Endothelial cell of umbilical vein (primary cell): ENCODE measurements at regions not wholly inside any gene's neighbourhood (a gene's known extent, or its start where the extent isn't known, plus 50 kb on each side); places are given as distances from the start of the nearest gene placed in this dataset.

Experiments used
- BruUV-seq: library from RNA; stranded (reverse); fragments of 400-500 nt; replicated peaks from 2 replicates; lab custom pipeline; 2021; lab: Mats Ljungman, UMichigan
- CTCF ChIA-PET: fragments of 300-600, 350-600 bp; sonication (Branson Sonifier 250); formaldehyde crosslinking; loops from one replicate; lab custom pipeline; 2021; ENCODE audit warnings: antibody characterized with exemption, inconsistent platforms; lab: Charles Lee
- POLR2A ChIA-PET: fragments of 300-600, 350-600 bp; sonication (Branson Sonifier 250); formaldehyde crosslinking; loops from one replicate; lab custom pipeline; 2021; ENCODE audit warnings: antibody characterized with exemption, inconsistent platforms; lab: Charles Lee
- DNase-seq: peaks from one replicate; pipeline ENCODE4 v3.0.0-alpha.2; 2011; ENCODE audit warnings: low read depth, low spot score
- FAIRE-seq: peaks from 2 replicates; lab custom pipeline; 2011; peaks lifted over from hg19 to GRCh38; lab: Jason Lieb, UNC
- H2AFZ ChIP-seq: 2 replicates; pipeline ENCODE4 v1.6.0; 2012; ENCODE audit warnings: low read depth, low read length, control low read depth, inconsistent platforms
- H3K27ac ChIP-seq: 2 replicates; pipeline ENCODE4 v1.5.1; 2011; ENCODE audit warnings: low read depth, mild to moderate bottlenecking, control low read depth, low read length, moderate library complexity; ENCODE audit not compliant: insufficient read depth
- H3K27me3 ChIP-seq, 2 experiments: 2 replicates each; pipeline versions ENCODE4 v1.6.0 to v1.6.1; 2011; ENCODE audit warnings: low read length in 2 of 2, mixed read lengths in 1 of 2; ENCODE audit not compliant: control insufficient read depth in 2 of 2, insufficient read depth in 2 of 2
- H3K36me3 ChIP-seq, 2 experiments: 2 replicates in 1 of 2; 3 replicates in 1 of 2; pipeline ENCODE4 v1.5.1; 2011; ENCODE audit warnings: low read length in 2 of 2, mild to moderate bottlenecking in 1 of 2, moderate library complexity in 1 of 2; ENCODE audit not compliant: control insufficient read depth in 2 of 2, insufficient read depth in 2 of 2; ENCODE audit errors: extremely low read depth in 1 of 2
- H3K4me1 ChIP-seq: 3 replicates; pipeline ENCODE4 v1.5.1; 2011; ENCODE audit warnings: mild to moderate bottlenecking, low read length; ENCODE audit not compliant: control insufficient read depth, insufficient read depth; ENCODE audit errors: extremely low read depth
- H3K4me2 ChIP-seq: 2 replicates; pipeline ENCODE4 v1.6.1; 2011; ENCODE audit warnings: low read length, control low read depth, mixed read lengths; ENCODE audit not compliant: insufficient read depth
- H3K4me3 ChIP-seq, 3 experiments: fragments of 200-600 bp in 1 of 3; sonication (generic), shearing (Covaris generic) in 1 of 3; replicated peaks in 1 of 3; 2 replicates each; pipeline ENCODE4 v1.5.1; 2011 to 2016; ENCODE audit warnings: control low read depth in 3 of 3, low read length in 3 of 3, mild to moderate bottlenecking in 2 of 3, inconsistent platforms in 1 of 3, low read depth in 1 of 3, moderate library complexity in 1 of 3; ENCODE audit not compliant: insufficient read depth in 1 of 3
- H3K79me2 ChIP-seq: 2 replicates; pipeline ENCODE4 v1.6.0; 2012; ENCODE audit warnings: low read length, inconsistent platforms; ENCODE audit not compliant: control insufficient read depth, insufficient read depth
- H3K9ac ChIP-seq: replicated peaks from 2 replicates; pipeline ENCODE3; 2011; ENCODE audit warnings: low read length, control low read depth; ENCODE audit not compliant: insufficient read depth; ENCODE audit errors: extremely low read depth
- H3K9me1 ChIP-seq: replicated peaks from 3 replicates; pipeline ENCODE4 v1.6.0; 2011; ENCODE audit warnings: mild to moderate bottlenecking, low read length; ENCODE audit not compliant: control insufficient read depth, insufficient read depth; ENCODE audit errors: extremely low read depth
- H3K9me3 ChIP-seq: replicated peaks from 2 replicates; pipeline ENCODE4 v1.5.1; 2012; ENCODE audit warnings: low read length, inconsistent platforms; ENCODE audit not compliant: control insufficient read depth, insufficient read depth
- H4K20me1 ChIP-seq: replicated peaks from 2 replicates; pipeline ENCODE3; 2011; ENCODE audit warnings: mild to moderate bottlenecking, low read length; ENCODE audit not compliant: control insufficient read depth, insufficient read depth; ENCODE audit errors: extremely low read depth
- EZH2 ChIP-seq: IDR thresholded peaks from 2 replicates; pipeline ENCODE4 v1.6.1; 2012; ENCODE audit warnings: borderline replicate concordance, low read depth, mild to moderate bottlenecking, moderate library complexity, low read length, inconsistent platforms; ENCODE audit not compliant: severe bottlenecking
- FOS ChIP-seq: IDR thresholded peaks from 2 replicates; pipeline ENCODE4 v1.6.1; 2011; ENCODE audit warnings: mild to moderate bottlenecking, low read length, moderate library complexity, borderline replicate concordance; ENCODE audit not compliant: insufficient read depth
- GATA2 ChIP-seq: IDR thresholded peaks from 2 replicates; pipeline ENCODE4 v1.7.0; 2011; ENCODE audit warnings: low read depth, mild to moderate bottlenecking, moderate library complexity, mixed read lengths, low read length; ENCODE audit not compliant: insufficient read length, insufficient read depth
- JUN ChIP-seq: IDR thresholded peaks from 2 replicates; pipeline ENCODE4 v1.6.1; 2011; ENCODE audit warnings: borderline replicate concordance, low read depth; ENCODE audit not compliant: insufficient read length, insufficient read depth
- MYC ChIP-seq: IDR thresholded peaks from one replicate; pipeline ENCODE4 v1.6.1; 2011; ENCODE audit warnings: mild to moderate bottlenecking, low read depth, low read length
- POLR2A ChIP-seq: IDR thresholded peaks from 2 replicates; pipeline ENCODE4 v1.6.1; 2012; ENCODE audit warnings: low read depth, mild to moderate bottlenecking, control low read depth, low read length
- POLR2AphosphoS5 ChIP-seq: IDR thresholded peaks from 2 replicates; pipeline ENCODE4 v1.6.1; 2012; ENCODE audit warnings: low read depth, mild to moderate bottlenecking, control low read depth, low read length, moderate library complexity; ENCODE audit not compliant: insufficient read depth
- dilution Hi-C: fragments of 300-500 bp; cut with MboI; formaldehyde crosslinking; loops from one replicate; pipeline ENCODE4 v1.15.0; 2019; ENCODE audit warnings: low sequenced_read_pairs; ENCODE audit not compliant: extremely low pct_ligation_motif_present
- intact Hi-C: fragments of 100-400 bp; cut with micrococcal nuclease; formaldehyde crosslinking; loops from one replicate; pipeline ENCODE4 v1.10.0; 2022
- TF ChIP-seq, protein P1 (sequence below), 2 donors: IDR thresholded peaks; 1 replicate in 1 of 2; 2 replicates in 1 of 2; pipeline ENCODE4 v1.5.1; 2011; ENCODE audit warnings: low read length in 2 of 2, mild to moderate bottlenecking in 2 of 2, moderate library complexity in 2 of 2, control low read depth in 1 of 2, inconsistent platforms in 1 of 2, low read depth in 1 of 2; ENCODE audit not compliant: insufficient read depth in 1 of 2; ENCODE audit errors: extremely low read depth in 1 of 2
- TF ChIP-seq, protein P2 (sequence below): IDR thresholded peaks from 2 replicates; pipeline ENCODE4 v1.6.1; 2011; ENCODE audit not compliant: insufficient read depth, insufficient read length

DNA sequence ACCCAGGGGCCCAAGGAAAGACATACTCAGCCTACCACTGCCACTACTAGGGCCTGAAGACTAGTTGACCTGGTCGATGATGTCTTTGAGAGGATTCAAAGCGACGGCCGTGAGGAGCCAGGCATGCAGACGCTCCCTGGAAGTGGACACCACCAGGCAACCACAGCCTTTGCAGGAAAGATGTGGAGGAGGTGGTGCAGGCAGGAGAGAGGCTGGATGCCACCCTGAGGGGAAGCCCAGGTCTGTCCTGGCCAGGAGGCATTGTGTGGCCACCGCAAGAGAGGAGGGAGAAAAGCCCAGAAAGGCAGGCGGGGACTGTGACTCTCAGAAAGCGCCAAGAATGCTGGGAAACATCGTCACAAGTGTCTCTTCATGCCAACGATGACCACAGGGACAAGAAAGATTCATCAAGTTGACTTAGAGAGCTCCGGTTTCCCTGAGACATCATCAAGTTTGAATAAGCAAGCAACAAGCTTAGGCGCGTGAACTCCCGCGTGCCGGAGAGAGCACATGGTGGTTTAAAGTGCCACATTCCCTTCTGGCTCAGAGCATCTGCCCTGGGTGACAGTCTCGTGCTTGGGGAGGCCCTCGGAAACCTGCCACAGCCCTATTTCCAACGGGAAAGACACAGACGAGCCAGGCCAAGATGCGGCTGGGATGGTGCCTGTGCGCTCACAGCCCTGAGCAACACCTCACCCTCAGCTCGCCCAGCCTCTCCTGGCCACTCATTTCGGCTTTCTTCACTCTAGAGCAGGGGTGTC is 464.5 kb upstream of the SALL3 start:
- H3K4me3 ChIP-seq, result no peak overlapping the region
- POLR2A ChIA-PET, result no interaction called here
- TF ChIP-seq EZH2 (no peak), GATA2 (no peak), FOS (no peak), POLR2AphosphoS5 (no peak), POLR2A (no peak), JUN (no peak), MYC (no peak)
- TF ChIP-seq, protein P1, sequence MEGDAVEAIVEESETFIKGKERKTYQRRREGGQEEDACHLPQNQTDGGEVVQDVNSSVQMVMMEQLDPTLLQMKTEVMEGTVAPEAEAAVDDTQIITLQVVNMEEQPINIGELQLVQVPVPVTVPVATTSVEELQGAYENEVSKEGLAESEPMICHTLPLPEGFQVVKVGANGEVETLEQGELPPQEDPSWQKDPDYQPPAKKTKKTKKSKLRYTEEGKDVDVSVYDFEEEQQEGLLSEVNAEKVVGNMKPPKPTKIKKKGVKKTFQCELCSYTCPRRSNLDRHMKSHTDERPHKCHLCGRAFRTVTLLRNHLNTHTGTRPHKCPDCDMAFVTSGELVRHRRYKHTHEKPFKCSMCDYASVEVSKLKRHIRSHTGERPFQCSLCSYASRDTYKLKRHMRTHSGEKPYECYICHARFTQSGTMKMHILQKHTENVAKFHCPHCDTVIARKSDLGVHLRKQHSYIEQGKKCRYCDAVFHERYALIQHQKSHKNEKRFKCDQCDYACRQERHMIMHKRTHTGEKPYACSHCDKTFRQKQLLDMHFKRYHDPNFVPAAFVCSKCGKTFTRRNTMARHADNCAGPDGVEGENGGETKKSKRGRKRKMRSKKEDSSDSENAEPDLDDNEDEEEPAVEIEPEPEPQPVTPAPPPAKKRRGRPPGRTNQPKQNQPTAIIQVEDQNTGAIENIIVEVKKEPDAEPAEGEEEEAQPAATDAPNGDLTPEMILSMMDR (IDR thresholded peaks at IDR 0.05; ENCODE audit: extremely low read depth in 1 of 2, insufficient read depth in 1 of 2, low read depth in 1 of 2, low read length in 2 of 2), result no peak
- TF ChIP-seq, protein P2, sequence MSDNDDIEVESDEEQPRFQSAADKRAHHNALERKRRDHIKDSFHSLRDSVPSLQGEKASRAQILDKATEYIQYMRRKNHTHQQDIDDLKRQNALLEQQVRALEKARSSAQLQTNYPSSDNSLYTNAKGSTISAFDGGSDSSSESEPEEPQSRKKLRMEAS, result no peak
- no peaks in the 10 kb centered on the region for H3K27me3 ChIP-seq
- no peak overlapping the region for H3K4me2 ChIP-seq
- no peak overlapping the region for H3K9ac ChIP-seq
- no peaks in the 10 kb centered on the region for H4K20me1 ChIP-seq
- no peaks in the 10 kb centered on the region for H3K79me2 ChIP-seq
- H3K9me3 ChIP-seq, result peaks cover 12% of the 10 kb centered on the region
- H3K27ac ChIP-seq, result no peak overlapping the region
- H3K4me1 ChIP-seq, result no peaks in the 10 kb centered on the region
- DNase-seq (no peak), FAIRE-seq (no peak)
- BruUV-seq, result no TSS peak
- H3K9me1 ChIP-seq, result no peaks in the 10 kb centered on the region
- CTCF ChIA-PET, result no interaction called here
- dilution Hi-C loops, result no loop called here
- H2AFZ ChIP-seq, result no peak overlapping the region
- intact Hi-C loops, result no loop called here
- H3K36me3 ChIP-seq, result no peaks in the 10 kb centered on the region
